K562 (cell line): ENCODE measurements at regions not wholly inside any gene's neighbourhood (a gene's known extent, or its start where the extent isn't known, plus 50 kb on each side); places are given as distances from the start of the nearest gene placed in this dataset.

Experiments
- HNRNPUL1 ChIP-seq: fragments of 200-400 bp; formaldehyde crosslinking; IDR thresholded peaks from 2 replicates; pipeline ENCODE4 v1.6.1; 2017; ENCODE audit warnings: low read length
- NFYB ChIP-seq: IDR thresholded peaks from 2 replicates; pipeline ENCODE4 v1.6.1; 2011; ENCODE audit warnings: mild to moderate bottlenecking, moderate library complexity; ENCODE audit not compliant: insufficient read length; ENCODE audit errors: extremely low read depth
- PML ChIP-seq: IDR thresholded peaks from 2 replicates; pipeline ENCODE4 v1.6.1; 2012; ENCODE audit warnings: low read length, inconsistent platforms
- RBM34 ChIP-seq: fragments of 200-400 bp; formaldehyde crosslinking; IDR thresholded peaks from 2 replicates; pipeline ENCODE4 v1.6.1; 2018; ENCODE audit warnings: low read length, borderline replicate concordance; ENCODE audit not compliant: insufficient read depth
- SMAD4 ChIP-seq: fragments of 250-450 bp; sonication (Bioruptor Pico); conservative IDR thresholded peaks from 2 replicates; pipeline ENCODE4 v1.8.0; 2021; ENCODE audit warnings: inconsistent platforms, mild to moderate bottlenecking, moderate library complexity
- TAF1 ChIP-seq: IDR thresholded peaks from 2 replicates; pipeline ENCODE4 v1.6.1; 2011; ENCODE audit warnings: mild to moderate bottlenecking, low read length, moderate library complexity; ENCODE audit not compliant: insufficient read depth, control insufficient read depth, severe bottlenecking; ENCODE audit errors: extremely low read depth
- ZNF175 ChIP-seq: fragments of 200-800 bp; sonication (Bioruptor generic); IDR thresholded peaks from 2 replicates; pipeline ENCODE4 v1.6.1; 2016; ENCODE audit warnings: low read depth, mild to moderate bottlenecking, missing genetic modification characterization, missing compliant biosample characterization
- TF ChIP-seq, protein P1 (sequence below), 3 experiments: IDR thresholded peaks in 2 of 3; conservative IDR thresholded peaks in 1 of 3; 2 replicates each; pipeline ENCODE4 v1.5.1; 2011 to 2012; ENCODE audit warnings: low read length in 3 of 3, mild to moderate bottlenecking in 3 of 3, control low read depth in 2 of 3, improper control_type of control experiment in 1 of 3, inconsistent platforms in 1 of 3, low read depth in 1 of 3, mixed read lengths in 1 of 3, moderate library complexity in 1 of 3; ENCODE audit not compliant: insufficient read depth in 2 of 3
- TF ChIP-seq, protein P2 (sequence below): sonication (generic); formaldehyde crosslinking; IDR thresholded peaks from 2 replicates; pipeline ENCODE4 v1.8.0; 2022; ENCODE audit warnings: mild to moderate bottlenecking, missing genetic modification reagents

DNA sequence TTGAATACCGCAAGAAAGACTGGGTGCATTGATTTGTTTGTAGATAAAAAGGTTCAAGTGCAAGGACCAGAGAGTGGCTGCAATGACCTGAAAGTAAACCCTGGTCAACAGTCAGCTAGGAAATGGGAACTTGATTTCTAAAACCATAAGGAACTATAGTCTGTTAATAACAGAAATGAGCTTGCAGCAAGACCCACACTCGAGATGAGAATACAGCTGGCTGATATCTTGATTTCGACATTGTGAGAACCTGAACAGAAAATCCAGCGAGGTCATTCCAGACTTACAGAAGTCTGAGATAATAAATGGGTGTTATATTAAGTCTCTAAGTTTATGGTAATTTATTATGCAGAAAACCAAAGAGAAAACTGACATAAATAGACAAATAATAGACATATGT, 177.3 kb downstream of the NFKBIZ start:
- no peak for TF ChIP-seq PML
- no peak for TF ChIP-seq RBM34
- no peak for TF ChIP-seq TAF1
- TF ChIP-seq ZNF175, result no peak
- TF ChIP-seq, protein P1, sequence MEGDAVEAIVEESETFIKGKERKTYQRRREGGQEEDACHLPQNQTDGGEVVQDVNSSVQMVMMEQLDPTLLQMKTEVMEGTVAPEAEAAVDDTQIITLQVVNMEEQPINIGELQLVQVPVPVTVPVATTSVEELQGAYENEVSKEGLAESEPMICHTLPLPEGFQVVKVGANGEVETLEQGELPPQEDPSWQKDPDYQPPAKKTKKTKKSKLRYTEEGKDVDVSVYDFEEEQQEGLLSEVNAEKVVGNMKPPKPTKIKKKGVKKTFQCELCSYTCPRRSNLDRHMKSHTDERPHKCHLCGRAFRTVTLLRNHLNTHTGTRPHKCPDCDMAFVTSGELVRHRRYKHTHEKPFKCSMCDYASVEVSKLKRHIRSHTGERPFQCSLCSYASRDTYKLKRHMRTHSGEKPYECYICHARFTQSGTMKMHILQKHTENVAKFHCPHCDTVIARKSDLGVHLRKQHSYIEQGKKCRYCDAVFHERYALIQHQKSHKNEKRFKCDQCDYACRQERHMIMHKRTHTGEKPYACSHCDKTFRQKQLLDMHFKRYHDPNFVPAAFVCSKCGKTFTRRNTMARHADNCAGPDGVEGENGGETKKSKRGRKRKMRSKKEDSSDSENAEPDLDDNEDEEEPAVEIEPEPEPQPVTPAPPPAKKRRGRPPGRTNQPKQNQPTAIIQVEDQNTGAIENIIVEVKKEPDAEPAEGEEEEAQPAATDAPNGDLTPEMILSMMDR (IDR thresholded peaks at IDR 0.05 in 2 of 3, conservative IDR thresholded peaks at IDR 0.05 in 1 of 3; ENCODE audit: insufficient read depth in 2 of 3, low read depth in 1 of 3, low read length in 3 of 3), result no peak
- TF ChIP-seq, protein P2, sequence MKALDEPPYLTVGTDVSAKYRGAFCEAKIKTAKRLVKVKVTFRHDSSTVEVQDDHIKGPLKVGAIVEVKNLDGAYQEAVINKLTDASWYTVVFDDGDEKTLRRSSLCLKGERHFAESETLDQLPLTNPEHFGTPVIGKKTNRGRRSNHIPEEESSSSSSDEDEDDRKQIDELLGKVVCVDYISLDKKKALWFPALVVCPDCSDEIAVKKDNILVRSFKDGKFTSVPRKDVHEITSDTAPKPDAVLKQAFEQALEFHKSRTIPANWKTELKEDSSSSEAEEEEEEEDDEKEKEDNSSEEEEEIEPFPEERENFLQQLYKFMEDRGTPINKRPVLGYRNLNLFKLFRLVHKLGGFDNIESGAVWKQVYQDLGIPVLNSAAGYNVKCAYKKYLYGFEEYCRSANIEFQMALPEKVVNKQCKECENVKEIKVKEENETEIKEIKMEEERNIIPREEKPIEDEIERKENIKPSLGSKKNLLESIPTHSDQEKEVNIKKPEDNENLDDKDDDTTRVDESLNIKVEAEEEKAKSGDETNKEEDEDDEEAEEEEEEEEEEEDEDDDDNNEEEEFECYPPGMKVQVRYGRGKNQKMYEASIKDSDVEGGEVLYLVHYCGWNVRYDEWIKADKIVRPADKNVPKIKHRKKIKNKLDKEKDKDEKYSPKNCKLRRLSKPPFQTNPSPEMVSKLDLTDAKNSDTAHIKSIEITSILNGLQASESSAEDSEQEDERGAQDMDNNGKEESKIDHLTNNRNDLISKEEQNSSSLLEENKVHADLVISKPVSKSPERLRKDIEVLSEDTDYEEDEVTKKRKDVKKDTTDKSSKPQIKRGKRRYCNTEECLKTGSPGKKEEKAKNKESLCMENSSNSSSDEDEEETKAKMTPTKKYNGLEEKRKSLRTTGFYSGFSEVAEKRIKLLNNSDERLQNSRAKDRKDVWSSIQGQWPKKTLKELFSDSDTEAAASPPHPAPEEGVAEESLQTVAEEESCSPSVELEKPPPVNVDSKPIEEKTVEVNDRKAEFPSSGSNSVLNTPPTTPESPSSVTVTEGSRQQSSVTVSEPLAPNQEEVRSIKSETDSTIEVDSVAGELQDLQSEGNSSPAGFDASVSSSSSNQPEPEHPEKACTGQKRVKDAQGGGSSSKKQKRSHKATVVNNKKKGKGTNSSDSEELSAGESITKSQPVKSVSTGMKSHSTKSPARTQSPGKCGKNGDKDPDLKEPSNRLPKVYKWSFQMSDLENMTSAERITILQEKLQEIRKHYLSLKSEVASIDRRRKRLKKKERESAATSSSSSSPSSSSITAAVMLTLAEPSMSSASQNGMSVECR, result no peak
- TF ChIP-seq NFYB, result no peak
- no peak for TF ChIP-seq HNRNPUL1
- no peak for TF ChIP-seq SMAD4
